ENCODE measurements at regions not wholly inside any gene's neighbourhood (a gene's known extent, or its start where the extent isn't known, plus 50 kb on each side); places are given as distances from the start of the nearest gene placed in this dataset.

GRCh38 chr15:99473981-99474906 lies 91.5 kb upstream of the MEF2A start:
- no peak overlapping the region for H3K4ac ChIP-seq (replicated peaks; ENCODE audit: insufficient read length, low read depth, low read length)
- H4K91ac ChIP-seq (replicated peaks; ENCODE audit: insufficient read length, low read length), result no peak overlapping the region
- H3K4me3 ChIP-seq (ENCODE audit: extremely low read depth in 1 of 4, insufficient read depth in 2 of 4, low read depth in 3 of 4, low read length in 4 of 4), result no peak overlapping the region
- no peaks in the 10 kb centered on the region for H3K36me3 ChIP-seq (ENCODE audit: control insufficient read depth in 2 of 4, insufficient read depth in 4 of 4, low read length in 3 of 4)
- H2AK5ac ChIP-seq (ENCODE audit: low read depth, low read length), result no peak overlapping the region
- H3K9ac ChIP-seq (replicated peaks in 1 of 4; ENCODE audit: extremely low read depth in 1 of 4, low read depth in 3 of 4, low read length in 3 of 4), result no peak overlapping the region
- 88% methylated on average over 22 of the region's 24 CpGs; no CpG with 5 or more reads in 1 of the 2 experiments for WGBS, 2 experiments (ENCODE audit: extremely low coverage in 1 of 2, insufficient coverage in 1 of 2, insufficient read length in 1 of 2, insufficient replicate concordance in 2 of 2, low coverage in 1 of 2, low lambda C conversion rate in 2 of 2, missing lambda C conversion rate in 1 of 2)
- H3K4me2 ChIP-seq (ENCODE audit: insufficient read depth in 1 of 2, low read depth in 2 of 2, low read length in 2 of 2), result no peak overlapping the region
- peak; percentile 35; the same call in 1 of the 2 replicates for TF ChIP-seq MAFK (IDR thresholded peaks at IDR 0.05; ENCODE audit: low read depth, low read length)
- no peak for TF ChIP-seq SP4 (IDR thresholded peaks at IDR 0.05; ENCODE audit: low read length)
- H2BK5ac ChIP-seq (ENCODE audit: low read depth, low read length), result no peak overlapping the region
- FAIRE-seq, result no peak
- no peak overlapping the region for H3K23ac ChIP-seq (ENCODE audit: insufficient read length)
- no peaks in the 10 kb centered on the region for H4K20me1 ChIP-seq (replicated peaks in 1 of 2; ENCODE audit: control insufficient read depth in 1 of 2, insufficient read depth in 2 of 2, low read length in 2 of 2)
- H3K27me3 ChIP-seq (replicated peaks in 1 of 4; ENCODE audit: control insufficient read depth in 3 of 4, extremely low read depth in 1 of 4, insufficient read depth in 3 of 4, low read length in 3 of 4), result no peaks in the 10 kb centered on the region
- no peak overlapping the region for H3K27ac ChIP-seq (ENCODE audit: low read depth, low read length)
- 0 out of 2 replicates have a peak overlapping the region, but pooled peaks have one; percentile 70 for H2AFZ ChIP-seq (ENCODE audit: low read length)
- CTCF ChIA-PET (ENCODE audit: partially characterized antibody), result interaction anchor here (0.8 to 1.3 kb wide), 3 partner anchors 33 to 239 kb away, joined by 3 to 5 read pairs (median 3); no protein-coding TSS in a partner anchor
- no peaks in the 10 kb centered on the region for H3K9me3 ChIP-seq (ENCODE audit: insufficient read depth in 2 of 2, low read depth in 1 of 2, low read length in 1 of 2)
- no peaks in the 10 kb centered on the region for H3K79me2 ChIP-seq (ENCODE audit: control insufficient read depth in 1 of 2, insufficient read depth in 2 of 2, low read length in 2 of 2)
- H3K14ac ChIP-seq (ENCODE audit: insufficient read length), result no peak overlapping the region
- no peaks in the 10 kb centered on the region for H3K23me2 ChIP-seq (ENCODE audit: low read depth, low read length)
- H3K4me1 ChIP-seq (replicated peaks in 1 of 4; ENCODE audit: control insufficient read depth in 3 of 4, insufficient read depth in 4 of 4, low read length in 3 of 4), result peaks cover 0 to 8% (median 3%) of the 10 kb centered on the region in 4 experiments; a peak in 3 of 7 replicates
- H4K5ac ChIP-seq (ENCODE audit: insufficient read length, low read depth, low read length), result no peak overlapping the region
- no peak overlapping the region for H2BK120ac ChIP-seq (replicated peaks; ENCODE audit: low read depth, low read length)
- H2BK20ac ChIP-seq (ENCODE audit: low read length), result no peak overlapping the region
- no peak overlapping the region for H2BK12ac ChIP-seq (ENCODE audit: low read depth, low read length)
- no peak overlapping the region for H4K8ac ChIP-seq (ENCODE audit: extremely low read depth, insufficient read depth, low read length)
- no peaks in the 10 kb centered on the region for H3K79me1 ChIP-seq (ENCODE audit: low read depth, low read length)
- no peak overlapping the region for H3K56ac ChIP-seq (replicated peaks; ENCODE audit: insufficient read length, low read depth, low read length)
- DNase-seq (ENCODE audit: low read depth in 1 of 2, low spot score in 2 of 2), result no peak
- H3K18ac ChIP-seq (ENCODE audit: extremely low read depth, low read length), result peak overlapping the region; percentile 38; the same call in 1 of the 2 replicates
- POLR2A ChIA-PET (ENCODE audit: partially characterized antibody), result no interaction called here
- H2BK15ac ChIP-seq (ENCODE audit: low read length), result no peak overlapping the region; the same call in 1 of the 2 replicates

Measured in H1 (cell line).